ENCODE measurements at regions not wholly inside any gene's neighbourhood (a gene's known extent, or its start where the extent isn't known, plus 50 kb on each side); places are given as distances from the start of the nearest gene placed in this dataset.

DNA sequence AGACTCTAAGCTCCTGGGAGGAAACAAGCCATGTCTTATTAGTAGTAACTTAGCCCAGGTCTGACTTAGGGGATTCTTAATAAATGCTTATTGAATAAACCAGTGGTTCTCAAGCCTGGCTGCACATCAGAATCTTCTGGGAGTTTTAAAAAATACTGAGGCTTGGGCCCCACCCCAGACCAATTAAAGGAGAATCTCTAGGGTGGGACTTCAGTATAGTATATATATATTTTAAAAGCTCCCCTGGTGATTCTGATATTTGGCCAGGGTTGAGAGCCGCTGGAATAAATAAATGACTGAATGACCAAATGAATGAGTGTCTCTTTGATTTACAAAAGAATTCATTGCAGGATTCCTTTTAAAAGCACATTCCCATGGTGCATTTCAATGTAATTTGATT, 151.5 kb upstream of the GSC start:
- ChIA-PET CTCF (no interaction called here), POLR2A (no interaction called here)
- H3K4me1 Mint-ChIP-seq: no peaks in the 10 kb centered on the region
- H3K36me3 Mint-ChIP-seq (ENCODE audit: low read depth): no peaks in the 10 kb centered on the region
- DNase-seq: no peak
- no peak overlapping the region for H3K27ac Mint-ChIP-seq
- no peaks in the 10 kb centered on the region for H3K27me3 Mint-ChIP-seq
- H3K9me3 Mint-ChIP-seq: peaks cover 2% of the 10 kb centered on the region
- no peak overlapping the region for H3K4me3 Mint-ChIP-seq

DNA sequence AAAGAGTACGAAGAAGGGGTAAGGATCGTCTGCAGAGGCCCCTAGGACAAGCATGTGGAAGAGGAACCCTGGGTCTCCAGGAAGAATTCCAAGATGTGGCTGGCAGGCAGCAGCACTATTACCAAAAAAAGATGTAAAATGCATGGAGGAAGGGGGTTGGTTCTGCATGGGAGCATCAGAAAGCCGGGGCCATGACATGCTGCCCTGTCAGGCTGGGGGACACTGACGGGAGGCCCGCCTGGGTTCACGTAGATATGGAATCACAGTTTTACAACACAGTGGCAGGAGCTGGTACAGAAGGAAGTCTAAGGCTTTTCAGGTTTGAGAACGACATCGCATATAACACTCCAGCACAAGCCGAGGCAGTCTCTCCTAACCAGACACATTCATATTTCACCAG, 150.0 kb upstream of the GSC start:
- Mint-ChIP-seq H3K4me1 (no peaks in the 10 kb centered on the region), H3K36me3 (ENCODE audit: low read depth) (no peaks in the 10 kb centered on the region), H3K27me3 (no peaks in the 10 kb centered on the region), H3K27ac (no peak overlapping the region), H3K4me3 (no peak overlapping the region), H3K9me3 (no peaks in the 10 kb centered on the region)
- ChIA-PET POLR2A (no interaction called here), CTCF (no interaction called here)
- DNase-seq: no peak

DNA sequence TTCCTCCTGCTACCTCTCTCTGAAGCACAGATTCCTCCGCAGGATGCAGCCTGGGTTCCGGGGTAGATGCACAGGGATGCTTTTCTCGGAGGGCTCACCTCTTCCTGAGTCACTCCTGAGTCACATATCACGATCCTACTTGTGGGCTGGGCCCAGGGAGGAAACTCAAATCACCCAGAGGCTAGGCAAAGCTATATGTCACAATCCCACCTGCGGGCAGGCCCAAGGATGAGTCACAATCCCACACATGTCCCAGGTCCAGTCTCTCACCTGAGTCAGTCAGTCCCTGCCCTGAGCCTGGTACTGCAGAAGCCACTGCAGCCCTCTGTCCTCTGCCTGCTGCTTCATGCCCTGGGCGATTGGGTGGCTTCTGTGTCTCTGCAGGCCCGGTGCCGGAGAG, 149.0 kb upstream of the GSC start:
- H3K36me3 Mint-ChIP-seq (ENCODE audit: low read depth): no peaks in the 10 kb centered on the region
- H3K4me1 Mint-ChIP-seq: no peaks in the 10 kb centered on the region
- DNase-seq: no peak
- H3K27ac Mint-ChIP-seq: no peak overlapping the region
- no peaks in the 10 kb centered on the region for H3K9me3 Mint-ChIP-seq
- H3K27me3 Mint-ChIP-seq: no peaks in the 10 kb centered on the region
- H3K4me3 Mint-ChIP-seq: no peak overlapping the region
- POLR2A ChIA-PET: no interaction called here
- CTCF ChIA-PET: no interaction called here

DNA sequence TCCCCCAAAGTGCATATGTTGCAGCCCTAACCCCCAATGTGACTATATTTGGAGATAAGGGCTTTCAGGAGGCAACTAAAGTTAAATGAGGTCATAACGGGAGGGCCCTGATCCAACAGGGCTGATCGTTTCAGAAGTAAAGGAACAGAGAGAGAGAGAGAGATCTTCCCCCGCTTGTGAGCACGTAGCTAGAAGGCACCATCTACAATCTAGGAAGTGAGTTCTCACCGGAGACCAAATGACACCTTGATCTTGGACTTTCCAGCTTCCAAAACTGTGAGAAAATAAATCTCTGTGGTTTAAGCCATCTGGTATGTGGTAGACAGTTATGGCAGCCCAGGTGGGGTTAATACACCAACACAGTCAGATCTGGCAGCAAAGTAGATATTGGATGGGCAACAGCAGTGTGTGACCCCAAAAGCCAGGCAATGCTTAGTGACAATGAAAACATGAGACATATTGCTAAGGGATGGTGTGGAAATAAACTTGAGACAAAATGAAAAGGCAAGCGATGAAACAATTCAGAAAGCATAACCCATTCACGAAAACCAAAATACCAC, 147.2 kb upstream of the GSC start:
- H3K4me3 Mint-ChIP-seq: no peak overlapping the region
- H3K27ac Mint-ChIP-seq: no peak overlapping the region
- H3K36me3 Mint-ChIP-seq (ENCODE audit: low read depth): no peaks in the 10 kb centered on the region
- H3K4me1 Mint-ChIP-seq: no peaks in the 10 kb centered on the region
- H3K27me3 Mint-ChIP-seq: no peaks in the 10 kb centered on the region
- POLR2A ChIA-PET: no interaction called here
- H3K9me3 Mint-ChIP-seq: no peaks in the 10 kb centered on the region
- CTCF ChIA-PET: no interaction called here
- DNase-seq: no peak

DNA sequence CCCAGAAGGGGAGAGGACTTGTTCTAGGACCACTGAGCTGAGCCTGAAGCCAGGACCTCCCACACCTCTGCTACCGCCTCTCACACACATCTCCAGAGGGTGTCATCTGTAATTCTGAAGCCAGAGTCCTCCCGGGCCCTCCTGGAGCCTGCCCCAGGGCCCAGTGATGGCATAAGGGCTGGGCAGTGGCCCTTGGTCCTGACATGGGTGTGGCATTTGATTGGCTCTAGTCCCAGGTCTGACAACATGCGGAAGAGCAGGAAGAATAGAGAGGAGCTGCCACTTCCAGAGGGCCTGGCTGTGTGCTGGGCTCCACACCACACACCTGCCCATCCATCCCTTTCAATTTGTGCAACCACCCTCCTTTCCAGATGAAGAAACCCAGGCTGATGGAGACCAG, 144.3 kb upstream of the GSC start:
- Mint-ChIP-seq H3K4me3 (no peak overlapping the region), H3K36me3 (ENCODE audit: low read depth) (no peaks in the 10 kb centered on the region), H3K4me1 (no peaks in the 10 kb centered on the region), H3K27me3 (peaks cover 2% of the 10 kb centered on the region), H3K27ac (no peak overlapping the region), H3K9me3 (no peaks in the 10 kb centered on the region)
- DNase-seq: no peak
- POLR2A ChIA-PET: no interaction called here
- CTCF ChIA-PET: no interaction called here

DNA sequence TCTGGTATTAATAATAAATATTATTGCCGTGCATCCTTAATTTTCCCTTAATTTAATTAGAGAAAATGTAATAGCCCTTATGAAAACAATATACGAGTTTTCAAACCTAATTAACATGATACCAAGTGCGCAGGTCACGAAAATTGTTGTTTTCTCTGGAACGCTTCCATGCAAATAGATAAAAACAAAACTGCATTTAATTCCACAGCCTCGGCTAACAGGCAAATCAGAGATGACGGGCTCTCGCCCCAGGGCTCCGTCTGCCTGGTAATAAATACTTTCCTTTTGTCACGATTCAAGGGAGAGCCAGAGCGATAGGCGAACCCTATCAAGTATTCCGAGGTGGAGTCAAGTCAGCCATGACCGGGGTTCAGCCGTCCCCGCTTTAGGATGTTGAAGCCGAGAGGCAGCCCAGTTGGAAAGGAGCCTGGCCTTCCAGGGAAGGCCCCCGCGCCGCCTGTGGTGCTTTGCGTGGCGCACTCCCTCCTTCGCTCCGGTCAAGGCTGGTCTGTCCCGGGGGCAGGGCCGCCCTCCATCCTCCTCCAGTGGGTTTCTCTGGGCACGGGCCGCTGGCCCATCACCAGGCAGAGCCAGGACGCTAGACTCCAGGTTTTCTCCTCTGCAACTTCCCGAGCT, 137.8 kb upstream of the GSC start:
- Mint-ChIP-seq H3K4me3 (no peak overlapping the region), H3K9me3 (no peaks in the 10 kb centered on the region), H3K4me1 (no peaks in the 10 kb centered on the region), H3K36me3 (ENCODE audit: low read depth) (no peaks in the 10 kb centered on the region), H3K27ac (no peak overlapping the region), H3K27me3 (peaks cover 4% of the 10 kb centered on the region)
- no peak for DNase-seq
- CTCF ChIA-PET: no interaction called here
- POLR2A ChIA-PET: no interaction called here

DNA sequence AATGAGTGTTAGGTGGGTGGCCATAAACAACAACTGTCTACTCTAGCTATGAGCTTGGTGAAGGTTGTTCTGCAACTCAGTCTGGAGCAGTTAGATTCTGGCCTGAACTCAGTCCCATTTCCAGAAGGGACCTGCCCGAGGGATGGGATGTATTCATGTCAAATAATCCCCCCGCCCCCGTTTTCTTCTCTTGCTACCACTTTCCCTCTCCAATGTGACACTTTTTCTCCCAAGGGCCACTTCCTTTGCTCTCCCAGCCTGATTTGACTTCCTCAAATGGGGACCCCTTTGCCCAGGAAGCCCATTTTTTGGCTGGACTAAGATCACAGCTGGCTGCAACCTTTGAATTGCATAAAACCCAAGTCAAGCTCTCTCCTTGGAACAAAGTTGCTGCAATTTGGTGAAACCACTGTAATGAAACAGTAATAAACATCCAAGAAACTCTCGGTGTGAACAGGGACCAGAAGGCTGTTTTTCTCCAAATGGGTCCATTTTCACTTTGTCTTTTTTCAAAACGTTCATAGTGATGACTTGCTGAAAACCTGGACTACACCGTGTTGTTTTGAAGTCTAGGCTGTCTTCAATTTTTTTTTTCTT, 137.2 kb upstream of the GSC start:
- CTCF ChIA-PET: no interaction called here
- Mint-ChIP-seq H3K27ac (no peak overlapping the region), H3K4me1 (no peaks in the 10 kb centered on the region), H3K9me3 (no peaks in the 10 kb centered on the region), H3K36me3 (ENCODE audit: low read depth) (no peaks in the 10 kb centered on the region), H3K4me3 (no peak overlapping the region), H3K27me3 (peaks cover 4% of the 10 kb centered on the region)
- POLR2A ChIA-PET: no interaction called here
- DNase-seq: no peak

DNA sequence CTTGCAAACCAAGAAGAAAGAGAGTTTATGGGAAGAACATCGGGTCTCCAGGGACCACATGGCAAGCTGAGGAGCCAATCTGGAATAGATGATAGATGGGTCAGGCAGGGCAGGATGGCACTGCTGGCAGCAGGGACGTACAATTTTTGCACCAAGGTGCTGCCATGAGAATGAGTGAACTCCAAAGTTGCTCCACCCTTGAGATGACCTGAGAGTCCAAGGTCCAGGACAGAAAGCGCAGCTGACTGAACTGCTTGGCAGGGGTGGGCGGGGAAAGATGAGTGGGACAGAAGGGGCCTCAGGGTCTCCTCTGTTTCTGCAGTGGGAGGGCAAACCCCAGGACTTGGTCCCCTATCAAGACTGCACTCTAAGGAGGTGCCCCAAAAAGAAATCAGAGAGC, 136.7 kb upstream of the GSC start:
- Mint-ChIP-seq H3K4me3 (no peak overlapping the region), H3K4me1 (no peaks in the 10 kb centered on the region), H3K9me3 (no peaks in the 10 kb centered on the region), H3K27ac (no peak overlapping the region), H3K36me3 (ENCODE audit: low read depth) (no peaks in the 10 kb centered on the region), H3K27me3 (peaks cover 4% of the 10 kb centered on the region)
- ChIA-PET CTCF (no interaction called here), POLR2A (no interaction called here)
- DNase-seq: no peak

DNA sequence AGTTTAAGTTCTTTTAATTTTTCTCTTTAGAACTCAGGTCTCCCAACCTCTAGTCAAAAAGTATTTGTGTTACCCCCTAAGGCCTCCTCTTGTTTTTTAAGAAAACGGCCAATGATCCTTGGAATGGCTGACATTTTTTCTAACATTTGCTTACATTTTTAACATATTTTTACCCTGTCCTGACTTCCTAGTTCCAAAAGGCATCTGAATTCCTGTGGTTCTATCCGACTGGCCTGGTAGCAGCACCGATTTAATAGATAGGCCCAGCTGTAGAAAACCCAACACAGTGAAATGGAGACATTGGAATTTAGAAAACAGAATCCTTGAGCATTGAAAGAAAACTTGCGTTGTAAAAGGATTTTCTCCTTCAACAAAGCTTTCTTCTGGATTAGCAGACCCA, 134.7 kb upstream of the GSC start:
- Mint-ChIP-seq H3K27me3 (peaks cover 2% of the 10 kb centered on the region), H3K36me3 (ENCODE audit: low read depth) (no peaks in the 10 kb centered on the region), H3K4me1 (no peaks in the 10 kb centered on the region), H3K27ac (no peak overlapping the region), H3K9me3 (no peaks in the 10 kb centered on the region), H3K4me3 (no peak overlapping the region)
- no peak for DNase-seq
- ChIA-PET CTCF (no interaction called here), POLR2A (no interaction called here)

DNA sequence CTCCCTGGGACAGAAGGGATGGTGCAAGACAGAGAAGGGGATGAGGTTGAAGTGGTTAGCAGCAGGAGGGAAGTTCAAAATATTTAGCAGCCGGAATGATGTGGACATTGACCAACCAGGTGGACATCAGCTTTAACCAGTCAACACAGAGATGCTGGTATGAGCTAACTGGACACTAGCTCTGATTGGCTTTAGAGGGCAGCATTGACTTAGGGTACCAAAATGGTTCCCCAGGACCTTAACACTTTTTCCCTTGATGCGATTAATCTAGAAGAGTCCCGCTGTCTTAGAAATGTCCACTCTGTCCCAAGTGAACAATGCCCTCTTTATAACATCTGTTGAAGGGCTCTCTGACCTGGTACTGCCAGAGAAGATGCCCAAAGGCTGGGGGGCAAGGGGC, 134.0 kb upstream of the GSC start:
- CTCF ChIA-PET: no interaction called here
- no peak for DNase-seq
- Mint-ChIP-seq H3K4me3 (no peak overlapping the region), H3K4me1 (no peaks in the 10 kb centered on the region), H3K27ac (no peak overlapping the region), H3K36me3 (ENCODE audit: low read depth) (no peaks in the 10 kb centered on the region), H3K9me3 (no peaks in the 10 kb centered on the region), H3K27me3 (peaks cover 2% of the 10 kb centered on the region)
- POLR2A ChIA-PET: no interaction called here

DNA sequence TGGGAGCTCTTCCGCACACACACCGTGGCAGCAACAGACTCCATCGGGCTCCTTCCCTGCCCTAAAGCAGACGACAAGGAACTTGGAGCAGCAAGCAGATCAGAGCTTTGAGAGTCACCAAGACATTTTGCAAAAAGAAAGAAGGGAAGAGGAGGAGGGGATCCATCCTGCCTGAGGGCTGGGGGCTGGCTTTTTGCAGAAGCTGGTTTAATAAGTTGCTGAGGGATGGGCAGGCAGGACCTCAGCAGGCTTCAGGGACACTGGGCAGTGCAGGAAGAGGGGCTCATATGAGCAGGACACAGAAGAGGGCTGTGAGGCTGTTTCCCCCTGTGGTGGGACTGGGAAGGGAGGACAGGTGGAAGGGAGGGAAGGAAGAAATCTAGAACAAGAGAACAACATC, 133.4 kb upstream of the GSC start:
- DNase-seq: no peak
- Mint-ChIP-seq H3K27me3 (peaks cover 2% of the 10 kb centered on the region), H3K9me3 (no peaks in the 10 kb centered on the region), H3K4me1 (no peaks in the 10 kb centered on the region), H3K4me3 (no peak overlapping the region), H3K36me3 (ENCODE audit: low read depth) (no peaks in the 10 kb centered on the region), H3K27ac (no peak overlapping the region)
- ChIA-PET CTCF (no interaction called here), POLR2A (no interaction called here)

DNA sequence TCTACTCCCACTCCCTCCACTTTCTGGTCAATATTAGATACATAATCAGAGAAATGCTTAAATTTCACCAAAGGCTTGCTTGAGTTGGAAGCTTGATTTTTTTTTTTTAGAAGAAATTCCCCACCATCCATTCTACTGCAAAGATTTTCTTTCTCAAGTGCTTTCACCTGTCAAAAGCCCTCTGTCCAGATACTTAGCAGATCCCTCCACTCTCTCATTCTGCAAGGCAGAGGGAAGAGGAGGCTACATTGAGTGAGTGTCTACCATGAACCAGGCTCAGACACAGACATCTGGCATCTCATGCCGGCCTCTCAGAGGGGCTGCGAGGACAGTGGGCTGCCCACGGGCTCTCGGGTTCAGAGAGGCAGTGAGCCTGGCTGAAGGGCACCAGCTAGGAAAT, 127.6 kb upstream of the GSC start:
- Mint-ChIP-seq H3K27ac (no peak overlapping the region), H3K4me1 (no peaks in the 10 kb centered on the region), H3K27me3 (no peaks in the 10 kb centered on the region), H3K9me3 (peaks cover 3% of the 10 kb centered on the region), H3K4me3 (no peak overlapping the region), H3K36me3 (ENCODE audit: low read depth) (no peaks in the 10 kb centered on the region)
- no peak for DNase-seq
- CTCF ChIA-PET: no interaction called here
- POLR2A ChIA-PET: no interaction called here

DNA sequence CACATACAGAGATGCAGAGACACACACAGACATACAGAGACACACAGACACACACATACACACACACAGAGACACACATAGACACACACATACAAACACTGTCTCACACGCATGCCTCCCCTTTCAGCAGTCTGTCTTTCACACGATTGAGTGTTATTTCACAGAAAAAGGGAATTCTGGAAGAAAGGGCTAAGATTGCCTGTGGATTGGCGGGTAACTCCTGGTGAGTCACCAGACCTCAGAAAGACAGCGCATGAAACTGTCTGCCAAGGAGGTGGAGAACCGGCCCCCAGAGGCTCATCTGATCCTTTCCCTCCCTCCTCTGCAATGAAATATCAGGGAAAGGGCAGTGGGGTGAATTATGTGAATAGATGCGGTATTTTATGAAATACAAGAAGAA, 127.2 kb upstream of the GSC start:
- Mint-ChIP-seq H3K27me3 (no peaks in the 10 kb centered on the region), H3K27ac (no peak overlapping the region), H3K4me1 (no peaks in the 10 kb centered on the region), H3K9me3 (peaks cover 3% of the 10 kb centered on the region), H3K36me3 (ENCODE audit: low read depth) (no peaks in the 10 kb centered on the region), H3K4me3 (no peak overlapping the region)
- ChIA-PET POLR2A (no interaction called here), CTCF (no interaction called here)
- no peak for DNase-seq

DNA sequence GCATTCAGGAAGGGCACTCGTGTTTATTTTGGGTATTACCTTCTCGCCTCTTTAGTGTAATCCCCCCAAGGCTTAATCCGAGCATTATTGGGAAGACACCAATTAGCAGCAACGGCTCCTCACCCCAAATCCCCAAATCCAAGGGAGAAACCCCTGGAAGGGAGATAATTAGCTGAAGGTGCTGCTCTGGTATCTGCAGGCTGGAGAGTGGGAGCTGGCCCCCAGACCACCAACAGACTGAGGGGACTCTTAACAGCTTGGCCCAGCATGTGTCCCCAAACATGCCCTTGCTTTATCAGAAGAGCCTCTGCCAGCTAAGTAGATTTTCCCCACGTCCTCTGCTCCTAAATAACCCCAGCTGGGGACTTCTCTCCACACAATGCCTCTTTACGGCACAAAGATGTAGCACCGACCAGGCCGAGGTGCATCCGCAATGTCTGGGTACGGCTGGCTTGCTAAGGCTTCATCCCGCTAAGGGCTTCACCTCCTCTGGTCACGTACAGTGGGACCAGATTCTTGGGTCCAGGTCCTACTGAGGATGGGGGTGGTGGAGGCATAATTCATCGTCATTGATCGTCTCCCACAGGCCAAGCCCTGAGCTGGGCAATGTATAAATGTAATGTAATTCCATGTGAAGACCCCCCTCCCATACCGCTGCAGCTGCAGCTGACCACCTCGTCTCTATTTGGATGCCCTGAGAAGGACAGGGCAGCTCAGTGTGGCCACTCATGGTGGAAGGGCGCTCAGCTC, 123.7 kb upstream of the GSC start:
- peaks cover 3% of the 10 kb centered on the region for H3K9me3 Mint-ChIP-seq
- no peaks in the 10 kb centered on the region for H3K27me3 Mint-ChIP-seq
- ChIA-PET POLR2A (no interaction called here), CTCF (no interaction called here)
- no peak for DNase-seq
- no peak overlapping the region for H3K27ac Mint-ChIP-seq
- no peaks in the 10 kb centered on the region for H3K36me3 Mint-ChIP-seq (ENCODE audit: low read depth)
- no peaks in the 10 kb centered on the region for H3K4me1 Mint-ChIP-seq
- H3K4me3 Mint-ChIP-seq: no peak overlapping the region
